ENCODE measurements at regions not wholly inside any gene's neighbourhood (a gene's known extent, or its start where the extent isn't known, plus 50 kb on each side); places are given as distances from the start of the nearest gene placed in this dataset.
"Not testable (repeated sequence)": the region's sequence is repeated elsewhere in the genome, so short reads cannot be mapped to it uniquely, and the experiment has no call there.

GRCh38 chr20:26091921-26092320 lies 395.3 kb upstream of the ZNF337 start:
- not testable (repeated sequence) for DNase-seq

GRCh38 chr20:26086195-26086594 lies 389.5 kb upstream of the ZNF337 start:
- not testable (repeated sequence) for DNase-seq

DNA sequence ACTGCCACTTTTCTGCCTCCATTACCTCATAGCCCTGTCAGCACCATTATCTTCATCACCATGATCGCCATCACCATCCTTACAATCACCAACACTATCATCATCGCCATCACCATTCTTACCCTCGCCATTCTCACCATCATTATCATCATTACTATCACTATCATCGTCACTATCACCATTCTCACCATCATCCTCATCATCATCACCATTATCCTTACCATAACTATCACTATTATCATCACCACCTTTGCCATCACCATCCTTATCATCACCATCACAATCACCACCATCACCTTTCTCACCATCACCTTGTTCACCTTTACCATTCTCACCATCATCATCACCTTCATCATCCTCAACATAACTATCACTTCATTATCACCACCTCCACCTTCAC lies 377.3 kb upstream of the ZNF337 start:
- DNase-seq: not testable (repeated sequence)

- not testable (repeated sequence) for DNase-seq
Measured at GRCh38 chr20:26059324-26059723, 362.7 kb upstream of the ZNF337 start.

DNA sequence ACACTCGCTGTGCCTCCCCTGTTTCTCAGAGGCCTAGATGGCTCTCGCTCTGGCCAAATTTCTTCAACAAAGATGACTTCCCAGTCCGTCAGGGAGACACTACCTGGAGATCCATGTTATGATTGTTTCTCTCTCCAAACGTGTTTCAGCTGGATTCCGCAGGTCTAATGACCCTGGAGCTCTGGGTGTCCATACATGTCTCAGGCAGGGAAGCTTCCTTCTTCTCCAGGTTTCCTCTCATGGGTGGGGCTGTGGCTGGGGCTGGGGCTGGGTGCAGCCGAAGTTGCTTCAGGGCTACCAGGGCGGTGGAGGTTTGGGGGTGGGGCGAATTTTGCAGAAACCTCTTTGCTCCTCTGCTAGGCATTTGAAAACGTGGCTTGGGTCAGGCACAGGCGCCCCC lies 361.8 kb upstream of the ZNF337 start:
- DNase-seq: not testable (repeated sequence)

GRCh38 chr20:26057135-26057752 lies 360.6 kb upstream of the ZNF337 start:
- DNase-seq: not testable (repeated sequence)

GRCh38 chr20:26025792-26026191 lies 329.1 kb upstream of the ZNF337 start:
- DNase-seq: not testable (repeated sequence)

GRCh38 chr20:26010942-26011276 lies 314.3 kb upstream of the ZNF337 start:
- DNase-seq: not testable (repeated sequence)

DNA sequence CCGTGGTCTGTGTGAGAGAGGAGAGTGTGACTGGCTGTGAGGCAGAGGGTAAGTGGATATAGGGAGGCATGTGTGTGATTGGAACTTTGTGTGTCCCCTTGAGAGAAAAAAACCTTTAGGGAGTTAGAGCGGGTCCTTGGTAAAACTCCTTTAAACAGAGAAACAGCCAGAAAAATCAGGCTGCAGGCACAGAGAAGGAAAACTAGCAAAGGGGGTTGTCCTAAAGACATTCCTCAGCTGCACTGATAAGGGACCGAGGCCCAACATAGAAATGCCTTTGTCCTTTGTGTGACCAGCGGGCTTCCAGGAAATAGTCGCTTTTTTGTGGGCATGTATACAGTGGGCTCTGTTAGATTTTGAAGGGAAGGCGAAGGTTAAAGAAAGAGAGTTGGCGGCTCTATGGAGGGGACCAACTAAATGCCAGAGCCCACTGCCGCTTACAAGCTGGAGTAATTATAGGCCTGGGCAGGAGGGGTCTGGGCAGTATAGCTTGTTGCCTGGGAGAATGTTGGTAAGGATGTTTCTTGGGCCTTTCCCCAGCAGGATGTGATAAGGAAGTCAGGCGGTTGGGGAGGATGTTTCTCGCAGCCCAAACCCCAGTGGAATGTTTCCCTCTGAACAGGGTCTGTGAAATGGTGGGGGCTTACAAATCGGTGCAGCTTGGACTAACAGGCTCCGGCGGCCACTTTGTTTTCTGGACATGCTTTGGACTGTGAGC lies 313.7 kb upstream of the ZNF337 start:
- not testable (repeated sequence) for DNase-seq

DNA sequence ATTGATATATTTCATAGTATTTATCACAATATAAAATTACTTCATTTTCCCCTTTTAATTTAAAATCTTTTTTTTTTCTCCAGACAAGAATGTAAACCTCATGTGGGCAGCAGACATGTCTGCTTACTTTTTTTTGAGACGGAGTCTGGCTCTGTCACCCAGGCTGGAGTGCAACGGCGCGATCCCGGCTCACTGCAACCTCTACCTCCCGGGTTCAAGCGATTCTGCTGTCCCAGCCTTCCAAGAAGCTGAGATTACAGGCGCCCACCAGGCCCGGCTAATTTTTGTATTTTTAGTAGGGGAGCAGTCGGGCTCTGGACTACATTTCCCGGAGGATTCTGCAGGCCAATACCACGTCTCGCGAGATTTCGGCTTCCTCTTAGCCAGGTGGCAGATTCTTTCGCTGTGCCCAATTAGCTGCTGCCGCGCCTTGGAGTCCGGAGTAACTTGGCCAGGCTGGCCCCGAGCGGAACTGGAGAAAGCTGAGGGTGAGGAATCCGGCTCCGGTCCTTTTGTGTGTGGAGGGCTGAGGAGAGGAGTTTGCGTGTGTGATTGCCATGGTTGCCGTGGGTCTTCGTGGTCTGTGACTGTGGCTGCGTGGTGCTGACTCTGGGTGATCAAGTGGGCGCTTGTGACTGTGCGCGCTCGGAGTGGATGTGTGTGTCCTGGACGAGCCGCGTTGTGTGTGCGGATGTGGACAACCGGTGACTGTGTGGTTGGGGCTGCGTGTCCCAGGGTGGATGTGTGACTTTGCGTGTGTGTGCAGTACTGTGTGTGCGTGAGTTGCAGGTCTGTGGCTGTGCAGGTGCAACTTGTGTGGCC lies 313.0 kb upstream of the ZNF337 start:
- peak; percentile 74 for DNase-seq

DNA sequence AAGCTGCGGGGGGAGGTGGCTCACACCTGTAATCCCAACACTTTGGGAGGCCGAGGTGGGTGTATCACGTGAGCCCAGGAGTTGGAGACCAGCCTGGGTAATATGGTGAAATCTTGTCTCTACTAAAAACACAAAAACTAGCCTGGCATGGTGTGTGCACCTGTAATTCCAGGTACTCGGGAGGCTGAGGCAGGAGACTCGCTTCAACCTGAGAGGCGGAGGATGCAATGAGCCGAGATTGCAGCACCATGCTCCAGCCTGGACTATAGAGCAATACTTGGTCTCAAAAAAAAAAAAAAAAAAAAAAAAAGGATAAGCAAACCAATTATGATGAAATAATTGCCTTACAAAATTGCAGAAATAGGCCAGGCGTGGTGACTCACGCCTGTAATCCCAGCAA lies 311.4 kb upstream of the ZNF337 start:
- not testable (repeated sequence) for DNase-seq

DNA sequence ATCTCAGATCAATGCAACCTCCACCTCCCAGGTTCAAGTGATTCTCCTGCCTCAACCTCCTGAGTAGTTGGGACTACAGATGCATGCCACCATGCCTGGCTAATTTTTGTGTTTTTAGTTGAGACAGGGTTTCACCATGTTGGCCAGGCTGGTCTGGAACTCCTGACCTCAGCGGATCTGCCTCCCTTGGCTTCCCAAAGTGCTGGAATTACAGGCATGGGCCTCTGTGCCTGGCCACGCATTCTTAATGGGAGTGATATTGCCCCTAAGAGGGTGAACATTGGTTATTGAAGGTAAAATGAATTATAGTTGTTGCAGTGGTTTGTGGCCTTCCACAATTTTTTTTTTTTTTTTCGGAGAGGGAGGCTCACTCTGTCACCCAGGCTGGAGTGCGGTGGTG lies 309.5 kb upstream of the ZNF337 start:
- DNase-seq: not testable (repeated sequence)

DNA sequence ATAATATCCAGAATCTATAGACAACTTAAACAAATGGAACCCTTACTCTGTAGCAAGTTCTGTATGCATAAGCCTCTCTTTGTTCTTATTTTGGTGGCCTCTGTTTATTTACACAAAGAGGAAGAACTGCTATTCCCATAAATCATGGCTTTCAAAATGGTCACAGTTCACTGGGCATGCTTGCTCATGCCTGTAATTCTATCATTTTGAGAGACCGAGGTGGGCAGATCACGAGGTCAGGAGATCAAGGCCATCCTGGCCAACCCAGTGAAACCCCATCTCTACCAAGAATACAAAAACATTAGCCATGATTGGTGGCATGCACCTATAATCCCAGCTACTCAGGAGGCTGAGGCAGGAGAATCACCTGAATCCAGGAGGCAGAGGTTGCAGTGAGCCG lies 307.3 kb upstream of the ZNF337 start:
- DNase-seq: not testable (repeated sequence)

GRCh38 chr20:25997367-25998038 lies 300.9 kb upstream of the ZNF337 start:
- not testable (repeated sequence) for DNase-seq

DNA sequence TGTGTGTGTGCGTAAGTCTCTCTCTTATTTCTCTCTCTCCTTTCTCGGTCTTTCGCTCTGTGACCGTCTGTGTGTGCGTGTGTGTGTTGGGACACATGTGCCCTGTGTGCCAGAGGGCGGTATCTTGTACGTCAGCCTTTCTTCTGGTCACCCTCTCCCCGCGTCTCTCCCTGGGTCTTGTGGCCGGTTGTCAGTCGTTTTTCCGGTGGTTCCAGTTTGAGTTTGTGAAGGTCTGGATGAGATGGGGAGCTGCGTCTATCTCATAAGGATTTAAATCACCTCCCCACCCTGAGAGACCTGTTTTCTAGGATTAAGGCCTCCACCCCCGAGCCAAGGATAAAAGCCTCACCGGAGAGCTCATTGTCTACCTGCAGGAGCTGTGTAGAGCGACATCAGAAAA lies 295.5 kb upstream of the ZNF337 start:
- DNase-seq: no peak

DNA sequence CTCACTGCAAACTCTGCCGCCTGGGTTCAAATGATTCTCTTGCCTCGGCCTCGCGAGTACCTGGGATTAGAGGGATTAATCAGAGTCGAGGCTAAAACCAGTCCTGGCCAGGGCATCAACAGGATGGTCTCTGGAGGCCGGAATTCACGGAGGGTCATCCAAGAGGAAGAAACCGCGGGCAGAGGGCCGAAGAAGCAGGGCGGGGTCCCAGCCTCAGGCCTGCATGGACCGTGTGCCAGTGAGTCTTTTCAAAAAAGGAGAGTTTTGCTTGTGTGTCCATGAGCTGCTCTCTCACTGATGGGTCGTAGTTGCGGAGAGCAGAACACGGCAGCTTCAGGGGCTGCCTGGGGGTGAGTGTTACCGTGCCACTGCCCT lies 295.1 kb upstream of the ZNF337 start:
- DNase-seq: no peak

- DNase-seq: no peak
Measured at GRCh38 chr20:25991051-25991755, 294.6 kb upstream of the ZNF337 start.

- not testable (repeated sequence) for DNase-seq
Measured at GRCh38 chr20:25989686-25990085, 293.0 kb upstream of the ZNF337 start.

DNA sequence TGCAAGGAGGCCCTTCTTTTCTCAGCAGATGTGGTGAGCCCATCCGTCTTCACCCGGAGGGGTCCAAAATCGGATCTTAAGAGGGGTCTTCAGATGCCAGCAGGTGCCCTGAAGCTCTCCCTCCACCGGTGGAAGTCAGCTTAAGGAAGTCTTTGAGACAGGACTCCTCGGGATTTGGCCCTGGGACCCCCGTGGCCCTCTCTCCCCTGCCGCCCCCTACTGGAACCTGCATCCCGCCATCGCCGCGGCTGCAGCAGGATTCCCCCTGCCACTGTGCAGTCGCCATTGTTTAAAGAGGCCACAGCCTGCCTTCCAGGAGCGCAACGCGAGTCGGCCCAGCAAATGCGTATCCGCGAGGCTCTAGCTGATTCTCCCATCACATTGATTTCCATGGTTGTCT lies 292.5 kb upstream of the ZNF337 start:
- no peak for DNase-seq

DNA sequence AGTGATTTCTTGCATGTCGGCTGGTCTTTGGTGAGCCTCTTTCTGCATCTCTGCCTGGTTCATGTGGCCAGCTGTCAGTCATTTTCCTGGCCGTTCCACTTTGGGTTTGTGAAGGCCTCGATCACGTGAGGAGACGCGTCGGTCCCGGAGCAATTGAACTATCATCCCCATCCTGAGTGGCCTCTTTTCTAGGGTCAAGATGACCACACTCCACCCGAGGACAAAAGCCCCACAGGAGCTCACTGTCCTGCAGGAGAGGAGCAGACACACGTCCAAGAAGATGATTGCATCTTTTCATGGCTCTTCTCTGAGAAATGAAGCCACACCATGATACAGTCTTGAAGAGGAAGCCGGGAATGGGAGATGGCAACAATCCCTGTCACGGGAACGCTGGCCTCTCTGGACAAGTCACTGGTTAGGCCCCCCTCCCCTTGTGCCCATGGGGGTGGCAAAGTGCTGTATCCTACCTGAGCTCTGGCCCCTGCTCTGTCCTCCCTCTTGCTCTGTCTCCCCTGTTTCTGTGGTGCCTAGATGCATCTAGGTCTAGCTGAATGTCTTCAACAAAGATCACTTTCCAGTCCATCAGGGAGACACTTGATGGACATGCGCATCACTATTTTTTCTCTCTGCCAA lies 291.4 kb upstream of the ZNF337 start:
- not testable (repeated sequence) for DNase-seq

- DNase-seq: peak; percentile 55
Measured at GRCh38 chr20:25987073-25987927, 290.6 kb upstream of the ZNF337 start.
